WTC11 (cell line): ENCODE measurements at regions not wholly inside any gene's neighbourhood (a gene's known extent, or its start where the extent isn't known, plus 50 kb on each side); places are given as distances from the start of the nearest gene placed in this dataset.

ENCODE experiments used
- ATAC-seq: fragments of 200-7000 bp; cut with Tn5 transposase; 2 replicates; pipeline ENCODE4 v1.10.0; 2021; ENCODE audit warnings: mild to moderate bottlenecking, moderate library complexity
- CTCF ChIA-PET: fragments of 300-600 bp; sonication (Branson Sonifier 250); formaldehyde crosslinking; loops from one replicate; lab custom pipeline; 2021; ENCODE audit warnings: antibody characterized with exemption; lab: Charles Lee
- POLR2A ChIA-PET: fragments of 350-600 bp; sonication (Branson Sonifier 250); formaldehyde crosslinking; loops from one replicate; lab custom pipeline; 2021; ENCODE audit warnings: antibody characterized with exemption; lab: Charles Lee
- DNase-seq: peaks from one replicate; pipeline ENCODE4 v3.0.0; 2021; ENCODE audit warnings: low spot score
- H3K27ac Mint-ChIP-seq: 2 replicates; pipeline ENCODE4 v1.8.0; 2021; ENCODE audit warnings: mixed read lengths
- H3K27me3 Mint-ChIP-seq: 2 replicates; pipeline ENCODE4 v1.8.0; 2021; ENCODE audit warnings: low read depth, mild to moderate bottlenecking, moderate library complexity, mixed read lengths
- H3K36me3 Mint-ChIP-seq: 2 replicates; pipeline ENCODE4 v1.8.0; 2021; ENCODE audit warnings: mixed read lengths
- H3K4me1 Mint-ChIP-seq: 2 replicates; pipeline ENCODE4 v1.8.0; 2022; ENCODE audit warnings: mixed read lengths
- H3K4me3 Mint-ChIP-seq: 2 replicates; pipeline ENCODE4 v1.8.0; 2021; ENCODE audit warnings: mild to moderate bottlenecking, moderate library complexity, mixed read lengths
- H3K9me3 Mint-ChIP-seq: 2 replicates; pipeline ENCODE4 v1.8.0; 2021; ENCODE audit warnings: mixed read lengths
- AFF4 ChIP-seq: sonication (generic); formaldehyde crosslinking; IDR thresholded peaks from 2 replicates; pipeline ENCODE4 v1.8.1; 2023; ENCODE audit warnings: mild to moderate bottlenecking, missing genetic modification reagents, borderline replicate concordance
- ATF3 ChIP-seq: sonication (generic); formaldehyde crosslinking; conservative IDR thresholded peaks from 2 replicates; pipeline ENCODE4 v1.8.1; 2022; ENCODE audit warnings: mild to moderate bottlenecking, missing genetic modification reagents
- E2F5 ChIP-seq: sonication (generic); formaldehyde crosslinking; IDR thresholded peaks from 2 replicates; pipeline ENCODE4 v1.8.1; 2022; ENCODE audit warnings: mild to moderate bottlenecking, moderate library complexity, missing genetic modification reagents
- ERG ChIP-seq: fragments of 250-450 bp; sonication (Bioruptor Pico); IDR thresholded peaks from 2 replicates; pipeline ENCODE4 v1.8.0; 2021; ENCODE audit warnings: mild to moderate bottlenecking
- FOXP4 ChIP-seq: sonication (generic); formaldehyde crosslinking; IDR thresholded peaks from 2 replicates; pipeline ENCODE4 v1.8.0; 2022; ENCODE audit warnings: mild to moderate bottlenecking, missing genetic modification reagents
- GRHL2 ChIP-seq: fragments of 250-450 bp; sonication (Bioruptor Pico); IDR thresholded peaks from 2 replicates; pipeline ENCODE4 v1.8.0; 2022; ENCODE audit warnings: mild to moderate bottlenecking, moderate library complexity; ENCODE audit not compliant: insufficient replicate concordance, severe bottlenecking
- GTF2I ChIP-seq: fragments of 250-450 bp; sonication (Bioruptor Pico); conservative IDR thresholded peaks from 2 replicates; pipeline ENCODE4 v1.4.0; 2021; ENCODE audit warnings: mild to moderate bottlenecking
- HMGXB4 ChIP-seq: sonication (generic); formaldehyde crosslinking; IDR thresholded peaks from 2 replicates; pipeline ENCODE4 v1.8.1; 2023; ENCODE audit warnings: mild to moderate bottlenecking, moderate library complexity, missing genetic modification reagents
- JUN ChIP-seq: sonication (generic); formaldehyde crosslinking; IDR thresholded peaks from 2 replicates; pipeline ENCODE4 v1.8.0; 2023; ENCODE audit warnings: mild to moderate bottlenecking, missing genetic modification reagents
- NFATC4 ChIP-seq: fragments of 250-450 bp; sonication (Bioruptor Pico); IDR thresholded peaks from 2 replicates; pipeline ENCODE4 v1.9.0; 2021; ENCODE audit warnings: mild to moderate bottlenecking
- NFE2L1 ChIP-seq: sonication (generic); formaldehyde crosslinking; IDR thresholded peaks from 2 replicates; pipeline ENCODE4 v1.8.1; 2023; ENCODE audit warnings: missing genetic modification reagents
- PREB ChIP-seq: sonication (generic); formaldehyde crosslinking; IDR thresholded peaks from 2 replicates; pipeline ENCODE4 v1.8.1; 2022; ENCODE audit warnings: mild to moderate bottlenecking, missing genetic modification reagents, moderate library complexity, borderline replicate concordance
- RELA ChIP-seq: sonication (generic); formaldehyde crosslinking; IDR thresholded peaks from 2 replicates; pipeline ENCODE4 v1.8.1; 2022; ENCODE audit warnings: missing genetic modification reagents, mild to moderate bottlenecking, borderline replicate concordance
- ZNF121 ChIP-seq: sonication (generic); formaldehyde crosslinking; IDR thresholded peaks from 2 replicates; pipeline ENCODE4 v1.8.0; 2023; ENCODE audit warnings: missing genetic modification reagents
- ZNF263 ChIP-seq: sonication (generic); formaldehyde crosslinking; IDR thresholded peaks from 2 replicates; pipeline ENCODE4 v1.8.1; 2022; ENCODE audit warnings: low read depth, mild to moderate bottlenecking, moderate library complexity, missing genetic modification reagents
- ZNF425 ChIP-seq: fragments of 250-450 bp; sonication (Bioruptor Pico); conservative IDR thresholded peaks from 2 replicates; pipeline ENCODE4 v1.9.0; 2021; ENCODE audit warnings: mild to moderate bottlenecking

- no peak overlapping the region for H3K27ac Mint-ChIP-seq
These were observed 126.0 kb downstream of the SYF2 start for GRCh38 chr1:25106352-25106751.

More at GRCh38 chr1:25106352-25106751, 126.0 kb downstream of the SYF2 start:
- CTCF ChIA-PET, result interaction anchor here (0.6 kb wide), 1 partner anchor 129 kb away, joined by 3 read pairs; no protein-coding TSS in a partner anchor
- POLR2A ChIA-PET, result no interaction called here
- DNase-seq (no peak), ATAC-seq (no peak)
- peaks cover 6% of the 10 kb centered on the region for H3K27me3 Mint-ChIP-seq
- H3K4me1 Mint-ChIP-seq, result peaks cover 6% of the 10 kb centered on the region
- TF ChIP-seq PREB (CRISPR knock-in tag) (no peak), ZNF425 (CRISPR knock-in tag) (no peak), FOXP4 (CRISPR knock-in tag) (no peak), HMGXB4 (CRISPR knock-in tag) (no peak), ERG (no peak), JUN (CRISPR knock-in tag) (no peak), GRHL2 (no peak), AFF4 (CRISPR knock-in tag) (no peak), ZNF121 (CRISPR knock-in tag) (no peak), E2F5 (CRISPR knock-in tag) (no peak), NFATC4 (CRISPR knock-in tag) (no peak), GTF2I (CRISPR knock-in tag) (no peak), ATF3 (CRISPR knock-in tag) (no peak), NFE2L1 (no peak), RELA (CRISPR knock-in tag) (no peak), ZNF263 (no peak)
- H3K4me3 Mint-ChIP-seq, result no peak overlapping the region
- peaks cover 10% of the 10 kb centered on the region for H3K9me3 Mint-ChIP-seq
- H3K36me3 Mint-ChIP-seq, result peaks cover 7% of the 10 kb centered on the region
